Skeletal muscle cell (primary cell): ENCODE measurements at regions not wholly inside any gene's neighbourhood (a gene's known extent, or its start where the extent isn't known, plus 50 kb on each side); places are given as distances from the start of the nearest gene placed in this dataset.

ENCODE experiments used
- DNase-seq: peaks from one replicate; pipeline ENCODE4 v3.0.0-alpha.2; 2010; ENCODE audit warnings: low read depth
- H3K4me3 ChIP-seq: 2 replicates; pipeline ENCODE4 v1.5.1; 2011; ENCODE audit warnings: low read depth, mild to moderate bottlenecking, control low read depth, low read length, moderate library complexity

GRCh38 chr5:165594693-165595092, 2089.3 kb downstream of the MAT2B start:
- no peak for DNase-seq
- no peak overlapping the region for H3K4me3 ChIP-seq

GRCh38 chr5:165602529-165602928, 2097.1 kb downstream of the MAT2B start:
- DNase-seq, result no peak
- no peak overlapping the region for H3K4me3 ChIP-seq

GRCh38 chr5:165607026-165607425, 2101.6 kb downstream of the MAT2B start:
- H3K4me3 ChIP-seq, result no peak overlapping the region
- DNase-seq, result no peak

GRCh38 chr5:165609871-165610270, 2104.5 kb downstream of the MAT2B start:
- no peak for DNase-seq
- no peak overlapping the region for H3K4me3 ChIP-seq

GRCh38 chr5:165616490-165617405, 2111.3 kb downstream of the MAT2B start:
- no peak for DNase-seq
- H3K4me3 ChIP-seq, result no peak overlapping the region

GRCh38 chr5:165617491-165617890, 2112.1 kb downstream of the MAT2B start:
- no peak for DNase-seq
- no peak overlapping the region for H3K4me3 ChIP-seq

- DNase-seq, result peak; percentile 13
- no peak overlapping the region for H3K4me3 ChIP-seq
These were observed 2115.0 kb downstream of the MAT2B start for GRCh38 chr5:165620394-165620793.

GRCh38 chr5:165622864-165623536, 2117.6 kb downstream of the MAT2B start:
- DNase-seq, result no peak
- H3K4me3 ChIP-seq, result no peak overlapping the region

- H3K4me3 ChIP-seq, result no peak overlapping the region
- no peak for DNase-seq
These were observed 2118.9 kb downstream of the MAT2B start for GRCh38 chr5:165624166-165624946.

- H3K4me3 ChIP-seq, result no peak overlapping the region
- no peak for DNase-seq
These were observed 2120.7 kb downstream of the MAT2B start for GRCh38 chr5:165626161-165626560.

GRCh38 chr5:165627548-165628170, 2122.2 kb downstream of the MAT2B start:
- DNase-seq, result no peak
- H3K4me3 ChIP-seq, result no peak overlapping the region

GRCh38 chr5:165630261-165630778, 2124.9 kb downstream of the MAT2B start:
- H3K4me3 ChIP-seq, result no peak overlapping the region
- peak; percentile 10 for DNase-seq

GRCh38 chr5:165631235-165631634, 2125.8 kb downstream of the MAT2B start:
- no peak for DNase-seq
- no peak overlapping the region for H3K4me3 ChIP-seq

GRCh38 chr5:165642366-165642765, 2136.9 kb downstream of the MAT2B start:
- H3K4me3 ChIP-seq, result no peak overlapping the region

GRCh38 chr5:165665735-165666400, 2160.4 kb downstream of the MAT2B start:
- no peak for DNase-seq
- H3K4me3 ChIP-seq, result no peak overlapping the region

More at GRCh38 chr5:165642366-165642765, 2136.9 kb downstream of the MAT2B start:
- DNase-seq, result no peak

- DNase-seq, result no peak
- H3K4me3 ChIP-seq, result no peak overlapping the region
These were observed 2168.1 kb downstream of the MAT2B start for GRCh38 chr5:165673499-165673898.

GRCh38 chr5:165695796-165696195, 2190.4 kb downstream of the MAT2B start:
- H3K4me3 ChIP-seq, result no peak overlapping the region
- no peak for DNase-seq

GRCh38 chr5:165705960-165706359, 2200.5 kb downstream of the MAT2B start:
- no peak overlapping the region for H3K4me3 ChIP-seq
- no peak for DNase-seq

GRCh38 chr5:165712011-165712410, 2206.6 kb downstream of the MAT2B start:
- DNase-seq, result no peak
- H3K4me3 ChIP-seq, result no peak overlapping the region
